GM23248 (cell line): ENCODE measurements at regions not wholly inside any gene's neighbourhood (a gene's known extent, or its start where the extent isn't known, plus 50 kb on each side); places are given as distances from the start of the nearest gene placed in this dataset.

Experiments used
- DNase-seq: peaks from one replicate; pipeline ENCODE4 v3.0.0-alpha.2; 2015
- H2AFZ ChIP-seq: fragments of 200-600 bp; sonication (generic); 2 replicates; pipeline ENCODE4 v1.6.1; 2016; ENCODE audit warnings: antibody characterized with exemption
- H3F3A ChIP-seq: fragments of 200-600 bp; sonication (generic); 2 replicates; pipeline ENCODE4 v1.6.1; 2016; ENCODE audit warnings: mild to moderate bottlenecking, antibody characterized with exemption, mixed run types; ENCODE audit not compliant: insufficient read depth
- H3K27ac ChIP-seq: fragments of 200-600 bp; sonication (generic); 2 replicates; pipeline ENCODE4 v1.5.1; 2016; ENCODE audit warnings: mild to moderate bottlenecking
- H3K27me3 ChIP-seq: fragments of 200-600 bp; sonication (generic); replicated peaks from 2 replicates; pipeline ENCODE4 v1.6.1; 2016; ENCODE audit warnings: mild to moderate bottlenecking; ENCODE audit not compliant: insufficient read depth
- H3K36me3 ChIP-seq: fragments of 200-600 bp; sonication (generic); 2 replicates; pipeline ENCODE4 v1.6.1; 2016; ENCODE audit warnings: low read depth, mild to moderate bottlenecking
- H3K4me1 ChIP-seq: fragments of 200-600 bp; sonication (generic); 2 replicates; pipeline ENCODE4 v1.6.1; 2016; ENCODE audit warnings: mild to moderate bottlenecking; ENCODE audit not compliant: insufficient read depth
- H3K4me2 ChIP-seq: fragments of 200-600 bp; sonication (generic); one replicate; pipeline ENCODE4 v1.6.1; 2016; ENCODE audit warnings: mild to moderate bottlenecking; ENCODE audit not compliant: unreplicated experiment
- H3K4me3 ChIP-seq: fragments of 200-600 bp; sonication (generic); 2 replicates; pipeline ENCODE4 v1.5.1; 2016; ENCODE audit warnings: mild to moderate bottlenecking
- H3K79me2 ChIP-seq: fragments of 200-600 bp; sonication (generic); 2 replicates; pipeline ENCODE4 v1.6.1; 2016; ENCODE audit warnings: mild to moderate bottlenecking; ENCODE audit not compliant: insufficient read depth
- H3K9ac ChIP-seq: fragments of 200-600 bp; sonication (generic); 2 replicates; pipeline ENCODE4 v1.6.1; 2016; ENCODE audit warnings: mild to moderate bottlenecking
- H3K9me2 ChIP-seq: fragments of 200-600 bp; sonication (generic); 2 replicates; pipeline ENCODE4 v1.6.1; 2016; ENCODE audit warnings: mixed run types, mild to moderate bottlenecking, moderate library complexity; ENCODE audit not compliant: insufficient read depth
- H3K9me3 ChIP-seq: fragments of 200-600 bp; sonication (generic); one replicate; pipeline ENCODE4 v1.6.1; 2017; ENCODE audit warnings: low read depth
- H4K20me1 ChIP-seq: fragments of 200-600 bp; sonication (generic); 2 replicates; pipeline ENCODE4 v1.6.0; 2016; ENCODE audit not compliant: insufficient read depth
- EZH2 ChIP-seq: fragments of 200-600 bp; sonication (generic); IDR thresholded peaks from 2 replicates; pipeline ENCODE4 v1.6.1; 2018; ENCODE audit warnings: antibody characterized with exemption, mild to moderate bottlenecking; ENCODE audit not compliant: insufficient read depth, poor library complexity, severe bottlenecking
- EZH2phosphoT487 ChIP-seq: fragments of 200-600 bp; sonication (generic); IDR thresholded peaks from 2 replicates; pipeline ENCODE4 v1.6.1; 2018; ENCODE audit warnings: antibody characterized with exemption, moderate library complexity, mild to moderate bottlenecking, low read depth; ENCODE audit not compliant: insufficient read depth
- WGBS, 2 experiments: methylation state at CpG; one replicate each; pipeline ENCODE4 v1.1.6; 2015 to 2017; ENCODE audit warnings: low lambda C conversion rate in 2 of 2, low coverage in 1 of 2; ENCODE audit errors: missing lambda C conversion rate in 2 of 2; 5-methylcytosine and 5-hydroxymethylcytosine counted together
- in situ Hi-C: fragments of 300-500 bp; cut with MboI; formaldehyde crosslinking; loops from 2 replicates; pipeline ENCODE4 v1.15.0; 2020

DNA sequence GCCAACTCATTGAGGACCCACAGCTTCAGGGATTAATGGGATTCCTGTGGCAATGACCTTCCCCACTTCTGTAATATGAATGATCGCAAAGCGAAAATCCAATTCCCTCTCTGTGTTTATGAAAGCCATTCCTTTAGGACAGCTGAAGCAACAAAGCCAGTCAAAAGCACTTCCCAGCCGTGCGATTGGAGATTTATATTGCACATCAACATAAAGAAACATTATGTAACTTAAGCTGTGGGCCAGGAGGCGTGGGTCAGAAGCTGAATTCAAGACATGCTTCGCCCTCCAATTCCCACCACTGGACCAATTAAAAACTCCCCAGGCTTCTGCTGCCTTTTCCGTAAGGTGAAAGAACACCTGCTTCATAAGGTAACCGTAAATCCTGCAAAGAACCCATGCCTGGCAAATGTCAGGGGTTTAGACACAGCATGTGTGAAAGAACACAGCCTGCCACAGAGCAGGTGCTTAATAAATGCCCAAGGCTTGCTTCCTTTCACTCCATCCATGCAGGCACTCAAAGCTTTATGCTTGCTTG is 138.9 kb upstream of the SOD1 start:
- H3K27me3 ChIP-seq = no peaks in the 10 kb centered on the region
- H3F3A ChIP-seq = no peaks in the 10 kb centered on the region
- H3K9ac ChIP-seq = no peak overlapping the region
- no peaks in the 10 kb centered on the region for H3K9me3 ChIP-seq
- no peaks in the 10 kb centered on the region for H3K36me3 ChIP-seq
- H4K20me1 ChIP-seq = no peaks in the 10 kb centered on the region
- no peak overlapping the region for H2AFZ ChIP-seq
- H3K27ac ChIP-seq = no peak overlapping the region
- TF ChIP-seq EZH2phosphoT487 = no peak
- no peak for TF ChIP-seq EZH2
- DNase-seq = no peak
- H3K4me1 ChIP-seq = no peaks in the 10 kb centered on the region
- in situ Hi-C loops = no loop called here
- 61 to 70% methylated on average over 8 of the region's 8 CpGs for WGBS, 2 experiments
- H3K79me2 ChIP-seq = no peaks in the 10 kb centered on the region
- H3K4me3 ChIP-seq = no peak overlapping the region
- no peak overlapping the region for H3K4me2 ChIP-seq
- no peaks in the 10 kb centered on the region for H3K9me2 ChIP-seq

DNA sequence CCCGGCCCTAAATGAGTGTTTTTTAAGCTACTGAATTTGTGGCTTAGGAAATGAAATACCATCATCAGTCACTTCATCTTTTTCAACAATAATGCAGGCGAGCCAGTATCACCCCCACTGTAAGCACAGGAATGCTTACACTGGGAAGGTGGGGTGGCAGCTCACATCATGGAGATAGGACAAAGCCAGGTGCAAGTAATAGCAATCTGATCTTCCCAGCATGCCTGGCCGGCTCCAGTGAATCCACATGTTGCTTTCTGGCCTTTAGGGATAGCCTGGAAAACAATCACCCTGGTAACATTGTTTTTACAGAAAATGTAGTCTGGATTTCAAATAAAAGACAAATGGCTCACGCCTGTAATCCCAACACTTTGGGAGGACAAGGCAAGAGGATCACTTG is 140.9 kb upstream of the SOD1 start:
- Histone ChIP-seq H3K4me1 (no peaks in the 10 kb centered on the region), H4K20me1 (no peaks in the 10 kb centered on the region), H3K4me2 (no peak overlapping the region), H3K79me2 (no peaks in the 10 kb centered on the region), H3K36me3 (no peaks in the 10 kb centered on the region), H3K4me3 (no peak overlapping the region), H3K9ac (no peak overlapping the region), H3K9me3 (no peaks in the 10 kb centered on the region), H3K9me2 (no peaks in the 10 kb centered on the region), H3F3A (no peaks in the 10 kb centered on the region), H3K27ac (no peak overlapping the region), H3K27me3 (no peaks in the 10 kb centered on the region), H2AFZ (no peak overlapping the region)
- in situ Hi-C loops = no loop called here
- DNase-seq = no peak
- 67 to 72% methylated on average over 4 of the region's 4 CpGs for WGBS, 2 experiments
- no peak for TF ChIP-seq EZH2
- TF ChIP-seq EZH2phosphoT487 = no peak

DNA sequence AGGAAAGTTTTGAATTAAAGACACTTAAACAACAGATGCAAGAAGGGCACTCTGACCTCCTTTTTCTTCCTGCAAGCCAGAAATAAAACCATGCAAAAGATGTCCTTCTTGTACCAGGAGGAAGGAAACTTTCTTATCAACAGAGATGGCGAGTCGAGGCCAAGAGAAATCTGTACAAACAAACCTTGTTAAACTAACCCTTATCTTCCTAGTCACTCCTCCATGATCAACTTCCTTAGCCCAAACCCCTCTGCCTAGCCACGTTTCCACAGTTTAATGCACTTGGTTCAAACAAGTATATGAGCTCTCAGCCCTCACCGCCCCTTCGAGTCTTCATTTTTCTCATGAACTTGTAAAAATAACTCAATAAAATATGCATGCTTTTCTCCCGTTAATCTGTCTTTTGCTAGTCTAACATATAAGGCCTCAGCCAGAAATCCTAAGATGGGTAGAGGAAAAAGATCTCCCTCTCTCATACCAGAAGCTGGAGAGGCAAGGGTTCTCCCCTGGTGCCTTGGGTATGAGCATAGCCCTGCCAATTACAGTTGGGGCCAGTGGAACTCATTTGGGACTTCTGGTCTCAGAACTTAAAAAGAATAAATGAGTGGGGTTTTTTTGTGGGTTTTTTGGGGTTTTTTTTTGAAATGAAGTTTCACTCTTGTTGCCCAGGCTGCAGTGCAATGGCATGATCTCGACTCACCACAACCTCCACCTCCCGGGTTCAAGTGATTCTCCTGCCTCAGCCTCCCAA is 141.7 kb upstream of the SOD1 start:
- no peak overlapping the region for H3K9ac ChIP-seq
- no peaks in the 10 kb centered on the region for H3K4me1 ChIP-seq
- in situ Hi-C loops = no loop called here
- no peak overlapping the region for H2AFZ ChIP-seq
- H3K9me3 ChIP-seq = no peaks in the 10 kb centered on the region
- H3K27ac ChIP-seq = no peak overlapping the region
- no peak overlapping the region for H3K4me2 ChIP-seq
- no peaks in the 10 kb centered on the region for H3K27me3 ChIP-seq
- no peaks in the 10 kb centered on the region for H3F3A ChIP-seq
- WGBS, 2 experiments = 68 to 70% methylated on average over 8 of the region's 8 CpGs
- H4K20me1 ChIP-seq = no peaks in the 10 kb centered on the region
- H3K9me2 ChIP-seq = no peaks in the 10 kb centered on the region
- H3K79me2 ChIP-seq = no peaks in the 10 kb centered on the region
- no peaks in the 10 kb centered on the region for H3K36me3 ChIP-seq
- no peak for TF ChIP-seq EZH2
- TF ChIP-seq EZH2phosphoT487 = no peak
- H3K4me3 ChIP-seq = no peak overlapping the region
- no peak for DNase-seq

DNA sequence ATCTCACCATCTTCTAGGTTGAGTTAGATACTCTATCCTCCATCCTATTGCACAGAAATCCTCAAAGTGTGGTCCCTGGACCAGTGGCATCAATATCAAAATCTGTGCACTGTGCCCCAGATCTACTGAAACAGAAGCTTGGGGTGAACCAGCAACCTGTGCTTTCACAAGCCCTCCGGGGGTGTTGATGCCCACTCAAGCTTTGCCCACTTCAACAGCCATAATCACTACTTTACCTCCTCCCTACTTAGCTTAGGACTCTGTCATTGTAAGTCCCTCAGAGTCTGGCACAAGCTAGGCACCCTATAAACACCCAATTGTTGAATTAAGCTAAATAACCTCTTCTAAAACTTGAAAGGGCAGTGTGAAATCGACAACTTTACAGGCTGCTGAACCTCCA is 144.2 kb upstream of the SOD1 start:
- Histone ChIP-seq H4K20me1 (no peaks in the 10 kb centered on the region), H3K4me2 (no peak overlapping the region), H3K27ac (no peak overlapping the region), H3K9me2 (no peaks in the 10 kb centered on the region), H3K36me3 (no peaks in the 10 kb centered on the region), H3K9me3 (no peaks in the 10 kb centered on the region), H3K4me3 (no peak overlapping the region), H3K9ac (no peak overlapping the region), H3K4me1 (no peaks in the 10 kb centered on the region), H3K79me2 (no peaks in the 10 kb centered on the region), H3K27me3 (no peaks in the 10 kb centered on the region), H2AFZ (no peak overlapping the region), H3F3A (no peaks in the 10 kb centered on the region)
- in situ Hi-C loops = no loop called here
- DNase-seq = no peak
- no peak for TF ChIP-seq EZH2phosphoT487
- TF ChIP-seq EZH2 = no peak
- 27 to 42% methylated on average over 2 of the region's 2 CpGs for WGBS, 2 experiments
